ENCODE measurements at regions not wholly inside any gene's neighbourhood (a gene's known extent, or its start where the extent isn't known, plus 50 kb on each side); places are given as distances from the start of the nearest gene placed in this dataset.

DNA sequence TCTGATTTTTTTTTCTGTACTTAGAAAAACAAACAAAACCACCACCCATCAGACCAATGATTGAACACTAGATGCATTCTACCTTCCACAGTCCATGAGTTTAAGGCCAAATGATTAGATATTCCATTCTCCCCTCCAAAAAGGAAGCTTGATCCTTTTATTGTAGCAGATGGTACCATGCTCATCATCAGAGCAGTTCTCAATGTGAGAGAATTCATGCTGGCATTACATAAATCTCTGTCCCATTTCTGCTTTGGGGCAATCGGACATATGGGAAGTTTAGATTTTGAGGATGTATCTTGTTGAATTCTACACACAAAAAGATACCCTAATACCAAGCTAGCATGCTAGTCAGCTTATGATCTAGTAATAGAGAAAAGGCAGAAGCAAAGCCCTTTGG is 186.6 kb downstream of the RAD51AP2 start:
- intact Hi-C loops (cut with micrococcal nuclease) = no loop called here
- BruUV-seq (replicated peaks) = no TSS peak

DNA sequence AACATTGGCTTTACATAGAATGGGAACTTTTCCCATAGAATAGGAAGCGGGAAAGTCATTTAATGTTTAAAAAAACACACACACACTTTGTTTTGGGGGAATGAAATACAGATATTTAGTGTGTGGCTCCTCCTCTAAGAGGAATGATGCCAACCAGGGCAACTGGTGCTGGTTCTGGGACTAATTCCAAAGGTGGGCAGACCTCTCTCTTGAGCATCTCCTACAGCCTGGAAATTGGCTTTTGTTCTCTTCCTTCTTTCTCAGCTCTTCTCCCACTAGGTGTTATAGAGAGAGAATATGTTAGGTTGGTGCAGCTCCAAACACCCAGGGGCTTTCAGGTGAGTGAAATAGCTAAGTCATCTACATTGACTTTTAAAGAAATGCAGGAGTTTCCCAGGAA is 190.1 kb downstream of the RAD51AP2 start:
- CTCF ChIA-PET = no interaction called here
- H3K4me3 ChIP-seq (replicated peaks in 1 of 2; ENCODE audit: low read depth in 1 of 2, low read length in 2 of 2) = no peak overlapping the region
- 0 out of 4 replicates have a peak, but pooled peaks cover 0 to 3% of the 10 kb centered on the region in 2 experiments for H3K4me1 ChIP-seq (ENCODE audit: control insufficient read depth in 1 of 2, insufficient read depth in 2 of 2, low read length in 2 of 2)
- H3K36me3 ChIP-seq (ENCODE audit: control insufficient read depth in 1 of 2, insufficient read depth in 2 of 2, low read length in 2 of 2) = no peaks in the 10 kb centered on the region
- no peak overlapping the region for H3K27ac ChIP-seq (ENCODE audit: low read depth, low read length)
- no peaks in the 10 kb centered on the region for H3K9me2 ChIP-seq (ENCODE audit: insufficient read depth)
- no peak overlapping the region for H3K4me2 ChIP-seq (ENCODE audit: low read length)
- BruUV-seq (replicated peaks) = no TSS peak
- no peaks in the 10 kb centered on the region for H3K79me2 ChIP-seq (ENCODE audit: insufficient read depth, low read length)
- DNase-seq (ENCODE audit: low read depth, low spot score) (no peak), ATAC-seq (no peak)
- POLR2A ChIA-PET = no interaction called here
- RAD21 ChIA-PET (ENCODE audit: low non-redundant PET in 1 of 2, low total read pairs in 2 of 2, uncharacterized antibody in 2 of 2, unreplicated experiment in 2 of 2) = no interaction called here
- peaks cover 3% of the 10 kb centered on the region; the same call in 1 of the 2 replicates for H3K27me3 ChIP-seq (ENCODE audit: insufficient read depth, low read length)
- H2AFZ ChIP-seq (ENCODE audit: low read depth, low read length, poor library complexity, severe bottlenecking) = no peak overlapping the region
- H3K9me3 ChIP-seq (ENCODE audit: control insufficient read depth in 1 of 2, insufficient read depth in 1 of 2, low read depth in 1 of 2, low read length in 2 of 2) = no peaks in the 10 kb centered on the region
- no peak for TF ChIP-seq ELF1 (IDR thresholded peaks at IDR 0.05; ENCODE audit: borderline replicate concordance, low read depth)
- TF ChIP-seq POLR2A (IDR thresholded peaks at IDR 0.05; ENCODE audit: borderline replicate concordance, extremely low read depth, insufficient read depth, insufficient read length) = no peak
- TF ChIP-seq RAD21 (IDR thresholded peaks at IDR 0.05; ENCODE audit: low read depth) = no peak
- TF ChIP-seq POLR2AphosphoS5 (IDR thresholded peaks at IDR 0.05; ENCODE audit: low read depth, low read length) = no peak
- TF ChIP-seq SIN3A (IDR thresholded peaks at IDR 0.05; ENCODE audit: low read depth) = no peak
- TF ChIP-seq CEBPB (IDR thresholded peaks at IDR 0.05; ENCODE audit: low read depth) = no peak
- TF ChIP-seq ZNF274 (IDR thresholded peaks at IDR 0.05; ENCODE audit: low read depth, low read length) = no peak
- TF ChIP-seq JUND (IDR thresholded peaks at IDR 0.05) = no peak
- TF ChIP-seq EZH2 (IDR thresholded peaks at IDR 0.05) = no peak
- TF ChIP-seq, protein P1, sequence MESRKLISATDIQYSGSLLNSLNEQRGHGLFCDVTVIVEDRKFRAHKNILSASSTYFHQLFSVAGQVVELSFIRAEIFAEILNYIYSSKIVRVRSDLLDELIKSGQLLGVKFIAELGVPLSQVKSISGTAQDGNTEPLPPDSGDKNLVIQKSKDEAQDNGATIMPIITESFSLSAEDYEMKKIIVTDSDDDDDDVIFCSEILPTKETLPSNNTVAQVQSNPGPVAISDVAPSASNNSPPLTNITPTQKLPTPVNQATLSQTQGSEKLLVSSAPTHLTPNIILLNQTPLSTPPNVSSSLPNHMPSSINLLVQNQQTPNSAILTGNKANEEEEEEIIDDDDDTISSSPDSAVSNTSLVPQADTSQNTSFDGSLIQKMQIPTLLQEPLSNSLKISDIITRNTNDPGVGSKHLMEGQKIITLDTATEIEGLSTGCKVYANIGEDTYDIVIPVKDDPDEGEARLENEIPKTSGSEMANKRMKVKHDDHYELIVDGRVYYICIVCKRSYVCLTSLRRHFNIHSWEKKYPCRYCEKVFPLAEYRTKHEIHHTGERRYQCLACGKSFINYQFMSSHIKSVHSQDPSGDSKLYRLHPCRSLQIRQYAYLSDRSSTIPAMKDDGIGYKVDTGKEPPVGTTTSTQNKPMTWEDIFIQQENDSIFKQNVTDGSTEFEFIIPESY (IDR thresholded peaks at IDR 0.05; ENCODE audit: extremely low read depth, insufficient replicate concordance, low read length) = no peak
- TF ChIP-seq, protein P2, sequence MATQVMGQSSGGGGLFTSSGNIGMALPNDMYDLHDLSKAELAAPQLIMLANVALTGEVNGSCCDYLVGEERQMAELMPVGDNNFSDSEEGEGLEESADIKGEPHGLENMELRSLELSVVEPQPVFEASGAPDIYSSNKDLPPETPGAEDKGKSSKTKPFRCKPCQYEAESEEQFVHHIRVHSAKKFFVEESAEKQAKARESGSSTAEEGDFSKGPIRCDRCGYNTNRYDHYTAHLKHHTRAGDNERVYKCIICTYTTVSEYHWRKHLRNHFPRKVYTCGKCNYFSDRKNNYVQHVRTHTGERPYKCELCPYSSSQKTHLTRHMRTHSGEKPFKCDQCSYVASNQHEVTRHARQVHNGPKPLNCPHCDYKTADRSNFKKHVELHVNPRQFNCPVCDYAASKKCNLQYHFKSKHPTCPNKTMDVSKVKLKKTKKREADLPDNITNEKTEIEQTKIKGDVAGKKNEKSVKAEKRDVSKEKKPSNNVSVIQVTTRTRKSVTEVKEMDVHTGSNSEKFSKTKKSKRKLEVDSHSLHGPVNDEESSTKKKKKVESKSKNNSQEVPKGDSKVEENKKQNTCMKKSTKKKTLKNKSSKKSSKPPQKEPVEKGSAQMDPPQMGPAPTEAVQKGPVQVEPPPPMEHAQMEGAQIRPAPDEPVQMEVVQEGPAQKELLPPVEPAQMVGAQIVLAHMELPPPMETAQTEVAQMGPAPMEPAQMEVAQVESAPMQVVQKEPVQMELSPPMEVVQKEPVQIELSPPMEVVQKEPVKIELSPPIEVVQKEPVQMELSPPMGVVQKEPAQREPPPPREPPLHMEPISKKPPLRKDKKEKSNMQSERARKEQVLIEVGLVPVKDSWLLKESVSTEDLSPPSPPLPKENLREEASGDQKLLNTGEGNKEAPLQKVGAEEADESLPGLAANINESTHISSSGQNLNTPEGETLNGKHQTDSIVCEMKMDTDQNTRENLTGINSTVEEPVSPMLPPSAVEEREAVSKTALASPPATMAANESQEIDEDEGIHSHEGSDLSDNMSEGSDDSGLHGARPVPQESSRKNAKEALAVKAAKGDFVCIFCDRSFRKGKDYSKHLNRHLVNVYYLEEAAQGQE (IDR thresholded peaks at IDR 0.05; ENCODE audit: low read depth) = no peak
- TF ChIP-seq, protein P3, sequence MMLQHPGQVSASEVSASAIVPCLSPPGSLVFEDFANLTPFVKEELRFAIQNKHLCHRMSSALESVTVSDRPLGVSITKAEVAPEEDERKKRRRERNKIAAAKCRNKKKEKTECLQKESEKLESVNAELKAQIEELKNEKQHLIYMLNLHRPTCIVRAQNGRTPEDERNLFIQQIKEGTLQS (IDR thresholded peaks at IDR 0.05) = no peak
- no peak for TF ChIP-seq YY1 (IDR thresholded peaks at IDR 0.05; ENCODE audit: extremely low read depth, insufficient replicate concordance, low read depth, low read length)
- no peak for TF ChIP-seq FOSL1 (IDR thresholded peaks at IDR 0.05; ENCODE audit: low read depth)
- no peak for TF ChIP-seq TCF7L2 (IDR thresholded peaks at IDR 0.05; ENCODE audit: borderline replicate concordance, extremely low read depth, insufficient read depth, insufficient read length)
- TF ChIP-seq EGR1 (IDR thresholded peaks at IDR 0.05; ENCODE audit: low read depth) = no peak
- intact Hi-C loops (cut with micrococcal nuclease) = no loop called here
- H3K9ac ChIP-seq (ENCODE audit: low read length) = no peak overlapping the region
- no peaks in the 10 kb centered on the region for H4K20me1 ChIP-seq (ENCODE audit: insufficient read depth)

More for the DNA sequence above, 186.6 kb downstream of the RAD51AP2 start:
- no peak overlapping the region for H3K9ac ChIP-seq (ENCODE audit: low read length)
- H3K79me2 ChIP-seq (ENCODE audit: insufficient read depth, low read length) = no peaks in the 10 kb centered on the region
- POLR2A ChIA-PET = no interaction called here
- H2AFZ ChIP-seq (ENCODE audit: low read depth, low read length, poor library complexity, severe bottlenecking) = no peak overlapping the region
- H3K27ac ChIP-seq (ENCODE audit: low read depth, low read length) = no peak overlapping the region
- no peak overlapping the region for H3K4me3 ChIP-seq (replicated peaks in 1 of 2; ENCODE audit: low read depth in 1 of 2, low read length in 2 of 2)
- H3K27me3 ChIP-seq (ENCODE audit: insufficient read depth, low read length) = peaks cover 3% of the 10 kb centered on the region; the same call in 1 of the 2 replicates
- H3K36me3 ChIP-seq (ENCODE audit: control insufficient read depth in 1 of 2, insufficient read depth in 2 of 2, low read length in 2 of 2) = no peaks in the 10 kb centered on the region
- H3K9me2 ChIP-seq (ENCODE audit: insufficient read depth) = no peaks in the 10 kb centered on the region
- H3K4me2 ChIP-seq (ENCODE audit: low read length) = no peak overlapping the region
- TF ChIP-seq TCF7L2 (IDR thresholded peaks at IDR 0.05; ENCODE audit: borderline replicate concordance, extremely low read depth, insufficient read depth, insufficient read length) = no peak
- ATAC-seq (no peak), DNase-seq (ENCODE audit: low read depth, low spot score) (no peak)
- RAD21 ChIA-PET (ENCODE audit: low non-redundant PET in 1 of 2, low total read pairs in 2 of 2, uncharacterized antibody in 2 of 2, unreplicated experiment in 2 of 2) = no interaction called here
- 0 out of 4 replicates have a peak, but pooled peaks cover 0 to 3% of the 10 kb centered on the region in 2 experiments for H3K4me1 ChIP-seq (ENCODE audit: control insufficient read depth in 1 of 2, insufficient read depth in 2 of 2, low read length in 2 of 2)
- no peaks in the 10 kb centered on the region for H3K9me3 ChIP-seq (ENCODE audit: control insufficient read depth in 1 of 2, insufficient read depth in 1 of 2, low read depth in 1 of 2, low read length in 2 of 2)
- H4K20me1 ChIP-seq (ENCODE audit: insufficient read depth) = no peaks in the 10 kb centered on the region
- CTCF ChIA-PET = interaction anchor here (2.7 kb wide), 1 partner anchor 22 kb away, joined by 7 read pairs; no protein-coding TSS in a partner anchor

Data from HCT116 (cell line).